ENCODE measurements at regions not wholly inside any gene's neighbourhood (a gene's known extent, or its start where the extent isn't known, plus 50 kb on each side); places are given as distances from the start of the nearest gene placed in this dataset.

DNA sequence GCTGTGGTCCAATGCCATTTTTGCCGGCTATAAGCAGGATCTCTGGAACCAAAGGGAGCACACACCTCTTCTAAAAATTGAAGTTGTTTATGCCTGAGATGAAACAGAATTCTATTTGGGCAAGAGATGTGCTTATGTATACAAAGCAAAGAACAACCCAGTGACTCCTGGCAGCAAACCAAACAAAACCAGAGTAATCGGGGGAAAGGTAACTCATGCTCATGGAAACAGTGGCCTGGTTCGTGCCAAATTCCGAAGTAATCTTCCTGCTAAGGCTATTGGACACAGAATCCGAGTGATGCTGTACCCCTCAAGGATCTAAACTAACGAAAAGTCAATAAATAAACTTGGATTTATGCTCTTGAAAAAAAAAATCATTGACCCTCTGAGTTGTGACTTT is 178.7 kb downstream of the CEMIP2 start:
- TF ChIP-seq, protein P1, sequence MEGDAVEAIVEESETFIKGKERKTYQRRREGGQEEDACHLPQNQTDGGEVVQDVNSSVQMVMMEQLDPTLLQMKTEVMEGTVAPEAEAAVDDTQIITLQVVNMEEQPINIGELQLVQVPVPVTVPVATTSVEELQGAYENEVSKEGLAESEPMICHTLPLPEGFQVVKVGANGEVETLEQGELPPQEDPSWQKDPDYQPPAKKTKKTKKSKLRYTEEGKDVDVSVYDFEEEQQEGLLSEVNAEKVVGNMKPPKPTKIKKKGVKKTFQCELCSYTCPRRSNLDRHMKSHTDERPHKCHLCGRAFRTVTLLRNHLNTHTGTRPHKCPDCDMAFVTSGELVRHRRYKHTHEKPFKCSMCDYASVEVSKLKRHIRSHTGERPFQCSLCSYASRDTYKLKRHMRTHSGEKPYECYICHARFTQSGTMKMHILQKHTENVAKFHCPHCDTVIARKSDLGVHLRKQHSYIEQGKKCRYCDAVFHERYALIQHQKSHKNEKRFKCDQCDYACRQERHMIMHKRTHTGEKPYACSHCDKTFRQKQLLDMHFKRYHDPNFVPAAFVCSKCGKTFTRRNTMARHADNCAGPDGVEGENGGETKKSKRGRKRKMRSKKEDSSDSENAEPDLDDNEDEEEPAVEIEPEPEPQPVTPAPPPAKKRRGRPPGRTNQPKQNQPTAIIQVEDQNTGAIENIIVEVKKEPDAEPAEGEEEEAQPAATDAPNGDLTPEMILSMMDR (IDR thresholded peaks at IDR 0.05), result no peak
- TF ChIP-seq POLR2A (IDR thresholded peaks at IDR 0.05), result no peak
- no peak for TF ChIP-seq POLR2AphosphoS5 (IDR thresholded peaks at IDR 0.05)
- no peak for TF ChIP-seq EP300 (IDR thresholded peaks at IDR 0.05)

Measured in suprapubic skin (tissue), 4 donors.